GM18858 (cell line): ENCODE measurements at regions not wholly inside any gene's neighbourhood (a gene's known extent, or its start where the extent isn't known, plus 50 kb on each side); places are given as distances from the start of the nearest gene placed in this dataset.
"Not testable (repeated sequence)": the region's sequence is repeated elsewhere in the genome, so short reads cannot be mapped to it uniquely, and the experiment has no call there.

ENCODE experiments used
- ATAC-seq: cut with Tn5 transposase; IDR thresholded peaks from one replicate; pipeline ENCODE4 v1.9.1; 2021; ENCODE audit not compliant: unreplicated experiment

DNA sequence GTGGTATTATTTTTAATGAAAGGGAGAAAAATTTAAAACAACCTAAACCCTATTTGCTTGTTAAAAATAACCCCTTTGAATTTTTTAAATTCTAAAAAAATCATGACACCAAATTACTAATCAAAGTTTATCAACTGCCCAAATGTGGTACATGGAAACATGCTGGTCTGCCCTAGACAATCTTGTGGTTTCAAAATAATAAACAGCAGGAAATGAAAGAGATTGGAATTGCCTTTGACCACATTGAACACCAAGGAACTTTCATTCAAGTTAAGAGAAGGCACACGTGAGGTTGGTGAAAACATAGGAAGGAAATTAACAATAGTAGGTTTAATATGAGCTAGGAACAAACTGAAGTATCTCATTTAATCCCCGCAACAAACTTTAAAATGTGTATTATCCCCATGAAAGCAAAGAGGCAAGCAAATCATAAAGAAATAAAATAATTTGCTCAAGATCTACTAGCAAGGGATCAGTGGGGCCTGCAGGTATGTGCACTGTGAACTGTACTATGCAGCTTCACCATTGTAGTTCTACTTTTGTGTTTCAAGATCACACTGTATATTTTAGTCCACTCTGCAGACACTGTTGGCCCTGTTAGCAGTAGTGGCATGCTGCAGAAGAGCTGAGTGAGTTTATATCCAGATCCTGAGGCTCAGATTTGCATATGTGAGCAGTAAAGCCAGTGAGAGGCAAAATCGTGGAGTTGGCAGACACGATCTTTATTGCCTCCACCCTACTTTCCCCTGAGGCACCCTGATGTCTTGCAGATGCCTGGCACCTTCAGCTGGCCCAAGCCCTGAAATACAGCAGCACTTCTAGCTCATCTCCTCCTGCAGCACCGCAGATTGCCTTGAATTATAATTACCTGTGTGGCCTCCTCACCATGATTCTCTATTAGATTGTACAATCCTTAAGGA, 157.8 kb upstream of the TENT5A start:
- no peak for ATAC-seq

DNA sequence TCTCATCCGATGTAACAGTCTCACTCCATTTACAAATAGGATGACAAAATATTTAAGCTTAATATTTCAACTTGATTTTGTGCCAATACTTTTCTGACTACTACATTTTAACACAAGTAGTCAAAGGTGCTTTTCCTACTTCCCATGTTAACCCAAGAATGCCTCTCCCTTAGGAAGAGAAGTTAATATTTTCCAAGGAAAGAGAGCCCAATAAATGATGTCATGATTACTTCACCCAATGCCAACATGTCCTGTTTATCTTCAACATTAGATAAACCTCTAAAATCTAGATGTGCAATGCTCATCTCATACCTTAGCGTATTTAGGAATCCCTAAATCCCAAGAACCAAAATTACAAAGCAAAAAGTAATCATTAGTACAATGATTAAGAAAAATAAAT, 156.7 kb upstream of the TENT5A start:
- ATAC-seq: no peak

DNA sequence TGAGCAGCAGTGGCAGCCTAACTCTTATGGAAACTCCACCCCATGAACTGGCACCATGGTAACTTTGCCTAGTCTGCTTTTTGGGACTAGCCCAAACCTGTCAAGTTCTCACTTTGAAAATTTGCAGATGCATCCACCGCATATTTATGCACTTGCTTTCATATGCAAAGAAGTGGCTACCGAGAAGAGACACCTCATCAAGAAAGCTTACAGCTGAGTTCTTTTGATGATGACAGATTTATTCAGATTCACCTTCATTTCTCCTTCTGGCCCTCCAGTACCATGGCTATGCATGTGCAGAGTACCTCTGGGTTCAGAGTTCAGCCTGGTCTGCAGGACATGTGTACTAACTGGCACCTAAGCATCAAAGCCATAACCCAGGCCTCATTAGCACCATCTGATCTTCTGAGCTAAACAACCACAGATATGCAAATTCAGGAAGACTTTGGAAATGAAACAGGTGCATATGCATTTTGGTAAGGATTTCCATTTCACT, 154.3 kb upstream of the TENT5A start:
- ATAC-seq: peak; percentile 59

DNA sequence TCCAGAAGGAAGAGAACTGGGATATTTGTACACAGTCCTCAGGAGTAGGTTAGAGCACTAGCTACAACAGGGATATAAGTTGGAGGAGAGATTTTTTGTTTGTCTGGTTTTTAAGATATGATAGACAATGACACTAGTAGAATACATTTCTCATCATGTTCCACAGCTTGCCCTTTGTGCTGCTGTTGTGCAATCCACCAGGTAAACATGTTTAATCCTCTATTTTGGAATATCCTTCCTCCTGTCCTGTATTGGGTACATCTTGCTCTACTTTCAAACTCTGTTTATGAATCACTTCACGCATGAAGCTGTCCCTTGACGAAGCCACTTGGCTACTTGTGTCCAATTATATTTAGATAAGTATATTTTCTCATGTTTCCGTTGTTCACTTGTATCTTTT, 153.6 kb upstream of the TENT5A start:
- no peak for ATAC-seq

DNA sequence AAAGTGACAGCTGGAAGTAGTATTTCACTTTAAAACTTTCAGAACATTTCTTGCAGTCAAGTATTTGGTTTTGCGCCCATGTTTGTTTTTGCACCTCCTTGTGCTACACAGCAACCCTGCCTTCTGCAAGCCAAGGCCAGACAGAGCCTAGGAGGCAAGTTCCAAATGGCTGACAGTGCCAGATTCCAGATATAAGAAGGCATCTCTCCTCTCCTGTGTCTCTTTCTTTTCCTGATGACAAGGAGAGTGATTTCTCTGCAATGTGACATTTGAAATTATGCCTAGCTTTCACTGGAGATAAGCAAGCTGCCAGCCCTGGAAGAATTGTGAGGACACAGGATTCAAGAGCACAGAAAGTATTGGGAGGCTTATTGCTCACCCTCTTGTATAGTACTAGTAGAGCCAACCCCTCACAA, 149.1 kb upstream of the TENT5A start:
- ATAC-seq: no peak

DNA sequence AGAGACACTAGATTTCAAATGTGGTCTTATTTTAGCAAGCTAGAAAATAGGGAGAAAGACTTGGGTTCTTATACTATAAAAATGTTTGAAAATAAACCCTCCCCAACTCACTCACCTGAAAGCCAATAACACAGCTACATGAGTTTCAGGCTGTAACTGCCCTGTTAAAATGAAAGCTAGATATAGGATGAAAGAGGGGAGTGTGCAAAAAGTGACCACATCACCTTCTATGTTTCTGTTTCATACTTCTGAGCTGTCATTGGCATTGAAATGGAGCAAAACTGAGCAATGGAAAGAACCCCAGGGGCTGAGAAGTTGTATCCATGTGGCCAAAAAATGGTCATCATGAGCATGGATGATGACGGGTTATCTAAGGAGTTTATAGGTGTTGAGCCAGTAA, 148.1 kb upstream of the TENT5A start:
- peak; percentile 83 for ATAC-seq

DNA sequence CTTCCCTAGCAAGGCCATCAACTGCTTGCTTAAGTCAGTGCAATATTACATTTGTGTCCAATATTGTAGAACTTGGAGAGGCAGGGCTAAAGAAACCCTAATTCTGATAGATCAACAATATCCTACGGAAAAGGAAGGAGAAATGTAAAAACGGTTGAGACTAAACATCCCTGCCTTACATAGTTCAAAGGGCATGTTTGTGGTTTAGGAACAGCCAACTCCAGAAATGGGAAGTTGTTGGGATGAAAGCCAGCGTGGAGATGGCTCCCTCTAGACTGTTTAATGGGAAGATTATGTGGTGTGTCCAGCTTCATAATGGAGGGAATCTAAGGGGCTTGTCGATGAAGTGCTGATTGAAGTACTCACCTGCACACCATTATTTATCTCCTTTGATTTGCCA, 145.3 kb upstream of the TENT5A start:
- no peak for ATAC-seq

DNA sequence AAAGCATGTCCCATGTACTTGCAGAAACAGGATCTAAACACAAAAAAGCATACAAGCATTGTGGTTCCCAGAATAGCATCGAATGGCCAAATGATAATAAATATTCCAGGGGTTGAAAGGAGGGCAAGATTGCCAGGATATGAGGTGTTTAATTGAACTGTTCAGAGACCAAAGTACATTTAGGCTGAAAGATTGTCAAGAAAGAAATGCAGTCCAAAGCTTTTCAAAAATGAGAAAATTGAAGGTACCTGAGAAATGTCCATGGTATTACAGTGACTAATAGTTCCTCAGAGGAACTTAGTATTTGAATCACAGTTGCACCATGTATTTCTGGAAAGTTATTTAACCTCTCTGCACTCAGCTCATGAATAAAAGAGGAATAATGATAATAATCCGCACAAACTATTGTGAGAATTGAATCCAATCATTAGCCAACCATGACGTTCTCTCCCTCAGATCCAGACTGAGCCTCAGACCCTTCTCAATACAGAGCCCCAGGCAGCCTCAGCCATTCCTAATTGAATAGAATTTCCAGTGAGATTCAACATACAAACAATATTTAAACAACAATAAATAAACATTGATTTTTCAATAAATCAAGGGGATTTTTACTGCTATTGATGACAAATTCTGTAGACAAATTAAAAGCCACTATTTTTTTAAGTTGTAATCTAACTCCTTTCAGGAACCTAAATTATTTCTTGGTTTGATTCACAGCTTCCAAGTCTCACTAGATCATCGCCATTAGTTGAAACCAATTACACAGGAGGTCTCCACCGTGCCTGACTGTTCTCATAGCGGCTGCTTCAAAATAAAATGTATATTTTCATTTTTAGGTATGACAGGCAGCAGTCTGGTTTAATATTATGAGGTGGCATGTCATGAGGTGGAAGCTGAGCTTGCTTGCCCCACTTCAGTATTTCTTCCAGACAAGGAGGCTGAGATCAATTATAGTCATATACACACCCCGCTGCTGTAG, 144.3 kb upstream of the TENT5A start:
- no peak for ATAC-seq

DNA sequence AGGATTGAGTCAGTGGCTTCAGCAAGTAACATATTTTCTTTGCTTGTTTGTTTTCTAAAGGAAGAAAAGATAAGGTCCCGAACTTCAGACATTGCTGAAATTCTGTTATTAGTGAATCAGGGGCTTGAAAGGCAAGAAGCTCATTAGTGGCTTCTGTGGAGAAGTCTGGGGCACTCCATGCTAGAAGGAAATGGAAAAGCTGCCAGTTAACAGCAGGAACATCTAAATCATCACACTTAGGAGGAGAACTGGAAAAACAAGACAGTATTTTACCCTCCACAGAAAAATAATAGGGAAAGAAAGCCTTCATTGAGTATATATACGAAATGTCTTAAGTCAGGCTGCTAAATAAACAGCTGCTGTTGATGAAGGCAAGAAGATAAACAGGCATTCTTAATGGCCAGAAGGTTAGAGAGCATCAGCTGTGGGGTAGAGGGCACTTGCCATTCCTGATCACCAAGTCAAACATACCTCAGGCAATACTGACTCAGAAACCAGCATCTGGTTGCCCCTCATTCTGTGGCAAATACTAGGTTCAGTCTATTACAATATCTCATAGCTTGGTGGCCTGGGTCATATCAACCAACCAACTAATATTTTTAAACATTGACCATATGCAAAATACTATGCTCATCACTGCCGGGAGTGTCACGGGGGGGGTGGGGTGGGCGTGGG, 143.2 kb upstream of the TENT5A start:
- ATAC-seq: no peak

DNA sequence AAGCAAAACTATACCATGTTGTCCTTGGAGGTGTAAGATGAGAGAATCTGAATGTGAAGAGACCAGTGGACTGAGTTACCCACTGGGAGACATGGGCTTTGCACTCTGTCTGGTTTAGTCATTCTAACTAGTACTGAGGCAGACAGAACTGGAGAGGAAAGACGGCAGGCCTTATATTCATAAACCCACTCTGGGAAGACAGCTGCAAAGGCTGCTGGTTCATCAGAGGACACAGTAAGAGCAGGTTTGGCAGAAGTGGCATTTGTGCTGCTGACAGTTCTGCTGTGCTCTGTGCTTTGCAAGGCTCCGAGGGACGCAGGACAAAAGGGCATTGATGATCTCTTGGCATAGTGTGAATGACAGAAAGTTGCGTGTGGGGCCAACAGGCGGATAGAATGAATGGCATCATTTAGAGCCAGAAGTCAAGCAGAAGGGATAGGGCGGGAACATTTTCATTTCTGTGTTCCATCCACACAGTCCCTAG, 142.3 kb upstream of the TENT5A start:
- ATAC-seq: no peak

DNA sequence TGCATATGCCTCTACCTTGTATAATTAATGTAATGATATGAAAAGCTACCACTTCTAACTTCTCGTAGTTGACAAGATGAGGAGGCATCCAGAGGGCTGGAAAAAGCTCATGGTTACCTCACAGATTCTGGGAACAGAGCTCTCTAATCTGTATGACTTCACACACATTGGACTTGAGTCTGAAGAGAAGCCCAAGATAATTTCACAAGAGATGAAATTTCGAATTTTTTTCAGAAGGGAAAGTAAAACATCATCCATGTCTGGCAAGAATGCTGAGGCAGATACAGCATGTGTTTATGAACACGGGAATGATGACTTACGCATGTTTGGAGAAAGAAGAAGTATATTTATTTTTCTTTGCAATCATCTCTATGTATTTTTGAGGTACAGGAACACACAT, 141.8 kb upstream of the TENT5A start:
- no peak for ATAC-seq

DNA sequence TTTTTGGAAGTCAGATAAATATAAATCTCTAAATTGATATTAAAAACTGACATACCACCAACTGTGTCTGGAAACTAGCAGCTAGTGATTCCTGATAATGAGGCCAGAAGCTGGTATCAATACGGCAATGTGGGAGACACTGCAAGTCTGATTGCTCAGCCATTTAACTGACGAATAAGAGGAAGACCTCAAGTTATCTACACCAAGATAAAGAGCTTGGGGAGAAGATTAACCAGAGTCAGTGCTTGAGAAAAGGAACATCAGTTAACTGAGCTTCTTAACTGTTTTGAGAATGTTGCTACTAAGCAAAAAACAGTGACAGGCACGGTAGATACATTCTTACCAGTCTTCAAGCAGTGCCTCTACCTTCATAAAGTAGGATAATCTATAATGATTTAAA, 140.4 kb upstream of the TENT5A start:
- ATAC-seq: no peak

DNA sequence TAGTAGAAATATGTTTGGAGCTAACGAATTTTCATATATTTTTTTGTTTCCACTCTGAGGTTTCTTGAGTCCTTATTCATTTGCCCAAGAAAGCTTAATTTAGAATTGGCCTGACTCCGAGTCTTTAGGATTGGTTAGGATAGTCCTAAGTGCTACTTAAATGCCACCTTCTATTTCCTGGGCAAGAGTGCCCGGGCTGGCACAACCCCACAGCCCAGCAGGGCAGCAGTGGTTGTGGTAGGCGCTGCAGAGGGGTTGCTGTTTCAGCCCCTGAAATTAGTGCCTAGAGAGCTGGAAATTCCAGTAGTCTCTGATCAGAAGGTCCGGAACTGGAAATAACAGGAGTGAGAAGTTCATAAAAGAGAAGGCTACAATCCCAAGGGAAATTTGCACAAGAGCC, 139.4 kb upstream of the TENT5A start:
- no peak for ATAC-seq

DNA sequence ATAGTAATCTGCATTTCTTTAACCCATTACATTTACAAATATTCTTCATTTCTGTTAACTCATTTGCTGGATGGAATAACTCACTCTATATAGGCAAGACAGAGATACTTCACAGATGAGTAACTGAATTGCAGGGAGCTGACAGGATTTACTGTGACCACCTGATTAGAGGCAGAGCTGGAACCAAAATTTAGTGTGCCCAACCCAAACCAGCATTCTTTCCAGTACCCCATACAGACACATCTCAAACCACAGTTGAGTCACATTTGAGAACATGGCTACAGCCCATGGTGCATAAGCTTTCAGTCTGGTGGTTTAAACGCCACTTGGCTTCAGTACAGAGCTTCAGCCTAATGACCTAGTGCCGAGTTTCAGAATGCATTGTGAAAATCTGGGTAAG, 138.4 kb upstream of the TENT5A start:
- no peak for ATAC-seq

DNA sequence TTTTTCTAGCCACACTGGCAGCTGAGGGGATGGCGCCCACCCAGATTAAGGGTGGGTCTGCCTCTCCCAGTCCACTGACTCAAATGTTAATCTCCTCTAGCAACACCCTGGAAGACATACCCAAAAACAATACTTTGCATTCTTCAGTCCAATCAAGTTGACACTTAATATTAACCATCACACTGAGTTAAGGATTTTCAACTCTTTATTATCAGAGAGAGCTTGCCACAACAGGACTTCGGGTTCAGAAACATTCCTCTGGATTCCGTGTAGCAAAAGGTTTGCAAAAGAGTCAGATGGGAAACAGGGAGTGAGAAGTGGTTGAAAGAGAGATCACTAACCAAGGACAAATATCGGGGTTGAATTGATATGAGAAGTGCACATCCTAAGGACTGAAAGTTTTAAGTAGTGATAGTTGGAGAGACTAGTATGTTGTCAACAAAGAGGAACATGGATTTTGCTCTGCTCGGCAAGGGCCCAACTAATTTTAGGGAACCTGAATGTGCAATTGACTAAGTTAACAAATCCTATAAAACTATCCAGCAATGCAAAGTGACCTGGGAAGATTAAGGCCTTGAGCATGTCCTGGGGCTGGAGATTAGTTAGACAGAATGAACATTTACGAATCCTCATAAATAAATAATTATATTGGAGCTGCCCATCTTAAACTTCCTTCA, 137.0 kb upstream of the TENT5A start:
- no peak for ATAC-seq

DNA sequence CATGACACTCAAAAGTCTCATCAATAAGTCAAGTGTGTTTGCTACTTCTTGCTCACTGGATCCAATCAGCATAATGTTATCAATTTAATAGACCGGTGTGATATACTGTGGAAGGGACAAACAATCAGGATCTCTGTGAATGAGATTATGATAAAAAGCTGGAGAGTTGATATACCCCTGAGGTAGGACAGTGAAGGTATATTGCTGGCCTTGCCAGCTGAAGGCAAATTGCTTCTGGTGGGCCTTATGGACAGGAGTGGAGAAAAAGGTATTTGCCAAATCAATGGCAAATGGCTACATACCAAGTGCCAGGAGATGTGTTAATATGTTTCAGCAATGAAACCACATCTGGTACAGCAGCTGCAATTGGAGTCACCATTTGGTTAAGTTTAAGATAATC, 134.4 kb upstream of the TENT5A start:
- not testable (repeated sequence) for ATAC-seq

DNA sequence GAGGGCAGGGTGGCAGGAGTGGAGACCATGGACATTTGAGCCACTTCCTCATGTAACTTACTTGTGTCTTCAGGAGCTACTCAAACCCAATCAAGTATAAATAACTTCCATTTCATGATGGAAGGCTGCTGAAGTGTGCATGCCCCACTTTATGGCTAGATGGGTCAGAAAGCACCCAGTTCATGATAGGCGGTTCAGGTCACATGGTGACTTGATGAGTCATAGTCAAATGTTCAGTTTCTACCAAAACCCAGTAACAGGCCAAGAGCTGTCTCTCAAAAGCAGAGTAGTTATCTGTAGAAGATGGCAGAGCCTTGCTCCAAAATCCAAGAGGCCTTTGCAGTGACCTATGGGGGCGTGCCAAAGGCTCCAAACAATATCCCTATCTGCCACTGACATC, 133.7 kb upstream of the TENT5A start:
- no peak for ATAC-seq

DNA sequence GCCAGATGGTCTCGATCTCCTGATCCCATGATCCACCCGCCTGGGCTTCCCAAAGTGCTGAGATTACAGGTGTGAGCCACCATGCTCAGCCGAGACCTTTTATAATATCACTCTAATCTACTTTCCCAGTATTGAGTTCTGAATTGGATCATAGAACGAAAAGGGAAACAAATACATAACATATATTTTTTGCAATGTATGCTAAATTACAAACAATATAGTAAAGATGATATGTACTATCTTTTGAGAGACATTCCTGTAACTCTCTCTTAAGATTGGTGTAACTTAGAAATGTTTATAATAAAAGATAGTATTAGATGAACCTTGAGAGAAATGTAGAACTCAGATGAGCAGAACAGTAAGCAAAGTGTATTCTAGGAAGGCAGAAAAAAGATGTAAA, 129.2 kb upstream of the TENT5A start:
- no peak for ATAC-seq

DNA sequence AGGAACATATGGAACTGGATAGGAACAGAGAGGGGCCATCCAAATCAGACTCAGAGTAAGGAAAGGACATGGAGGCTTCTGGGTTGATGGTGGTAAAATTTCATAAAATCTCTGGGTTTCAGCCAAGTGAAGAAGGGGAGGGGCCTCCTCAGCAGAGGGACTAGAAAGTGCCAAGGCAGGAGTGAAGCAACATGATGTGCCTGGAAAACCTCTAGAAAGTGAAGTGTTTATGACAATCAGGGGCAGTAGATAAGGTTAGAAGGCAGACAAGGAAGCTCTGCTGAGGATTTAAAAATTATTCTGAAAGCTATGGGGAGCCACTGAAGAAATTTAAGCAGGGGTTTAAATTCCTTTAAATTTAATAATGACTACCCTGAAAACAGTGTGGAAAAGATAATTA, 126.0 kb upstream of the TENT5A start:
- ATAC-seq: no peak

DNA sequence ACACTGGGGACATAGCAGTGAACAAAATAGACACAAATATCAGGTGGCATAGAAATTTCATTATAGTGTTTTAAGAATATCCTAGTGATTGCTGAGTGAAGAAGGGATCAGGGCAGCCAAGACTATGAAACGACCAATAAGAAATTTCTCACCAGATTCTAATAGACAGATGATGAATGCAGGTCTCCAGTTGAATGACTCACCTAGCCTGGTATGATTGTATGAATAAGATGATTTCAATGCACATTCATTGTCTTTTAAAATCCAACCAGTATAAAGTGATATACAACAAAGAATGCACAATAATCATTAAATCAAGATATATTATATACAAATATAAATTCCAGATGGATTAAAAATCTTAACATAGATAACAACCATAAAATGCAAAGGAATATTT, 124.5 kb upstream of the TENT5A start:
- no peak for ATAC-seq
